ENCODE measurements at regions not wholly inside any gene's neighbourhood (a gene's known extent, or its start where the extent isn't known, plus 50 kb on each side); places are given as distances from the start of the nearest gene placed in this dataset.

GRCh38 chr6:147132889-147133288 lies 71.3 kb upstream of the STXBP5 start:
- TF ChIP-seq CTCF (IDR thresholded peaks at IDR 0.05; ENCODE audit: low read depth, low read length) (no peak), POLR2A (IDR thresholded peaks at IDR 0.05; ENCODE audit: extremely low read depth, insufficient read length) (no peak)
